ENCODE measurements at regions not wholly inside any gene's neighbourhood (a gene's known extent, or its start where the extent isn't known, plus 50 kb on each side); places are given as distances from the start of the nearest gene placed in this dataset.

GRCh38 chr9:105834404-105834803 is 140.1 kb downstream of the TMEM38B start:
- Mint-ChIP-seq H3K9me3 (ENCODE audit: unreplicated experiment) (no peaks in the 10 kb centered on the region), H3K36me3 (ENCODE audit: low read depth, unreplicated experiment) (no peaks in the 10 kb centered on the region), H3K4me3 (ENCODE audit: unreplicated experiment) (peak overlapping the region; percentile 15), H3K27ac (ENCODE audit: unreplicated experiment) (no peak overlapping the region), H3K4me1 (ENCODE audit: unreplicated experiment) (peaks cover 20% of the 10 kb centered on the region), H3K27me3 (ENCODE audit: unreplicated experiment) (peaks cover 1% of the 10 kb centered on the region)
- TF ChIP-seq, protein P1, sequence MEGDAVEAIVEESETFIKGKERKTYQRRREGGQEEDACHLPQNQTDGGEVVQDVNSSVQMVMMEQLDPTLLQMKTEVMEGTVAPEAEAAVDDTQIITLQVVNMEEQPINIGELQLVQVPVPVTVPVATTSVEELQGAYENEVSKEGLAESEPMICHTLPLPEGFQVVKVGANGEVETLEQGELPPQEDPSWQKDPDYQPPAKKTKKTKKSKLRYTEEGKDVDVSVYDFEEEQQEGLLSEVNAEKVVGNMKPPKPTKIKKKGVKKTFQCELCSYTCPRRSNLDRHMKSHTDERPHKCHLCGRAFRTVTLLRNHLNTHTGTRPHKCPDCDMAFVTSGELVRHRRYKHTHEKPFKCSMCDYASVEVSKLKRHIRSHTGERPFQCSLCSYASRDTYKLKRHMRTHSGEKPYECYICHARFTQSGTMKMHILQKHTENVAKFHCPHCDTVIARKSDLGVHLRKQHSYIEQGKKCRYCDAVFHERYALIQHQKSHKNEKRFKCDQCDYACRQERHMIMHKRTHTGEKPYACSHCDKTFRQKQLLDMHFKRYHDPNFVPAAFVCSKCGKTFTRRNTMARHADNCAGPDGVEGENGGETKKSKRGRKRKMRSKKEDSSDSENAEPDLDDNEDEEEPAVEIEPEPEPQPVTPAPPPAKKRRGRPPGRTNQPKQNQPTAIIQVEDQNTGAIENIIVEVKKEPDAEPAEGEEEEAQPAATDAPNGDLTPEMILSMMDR (IDR thresholded peaks at IDR 0.05; ENCODE audit: unreplicated experiment): no peak
- no peak for DNase-seq (ENCODE audit: low spot score)

- Mint-ChIP-seq H3K4me3 (ENCODE audit: unreplicated experiment) (no peak overlapping the region), H3K36me3 (ENCODE audit: low read depth, unreplicated experiment) (no peaks in the 10 kb centered on the region), H3K9me3 (ENCODE audit: unreplicated experiment) (no peaks in the 10 kb centered on the region), H3K27me3 (ENCODE audit: unreplicated experiment) (peaks cover 3% of the 10 kb centered on the region), H3K27ac (ENCODE audit: unreplicated experiment) (peak overlapping the region; percentile 64), H3K4me1 (ENCODE audit: unreplicated experiment) (peaks cover 26% of the 10 kb centered on the region)
- TF ChIP-seq, protein P1 (IDR thresholded peaks at IDR 0.05; ENCODE audit: unreplicated experiment): no peak
- peak; percentile 26 for DNase-seq (ENCODE audit: low spot score)
These were observed 141.4 kb downstream of the TMEM38B start for GRCh38 chr9:105835721-105836120.

DNA sequence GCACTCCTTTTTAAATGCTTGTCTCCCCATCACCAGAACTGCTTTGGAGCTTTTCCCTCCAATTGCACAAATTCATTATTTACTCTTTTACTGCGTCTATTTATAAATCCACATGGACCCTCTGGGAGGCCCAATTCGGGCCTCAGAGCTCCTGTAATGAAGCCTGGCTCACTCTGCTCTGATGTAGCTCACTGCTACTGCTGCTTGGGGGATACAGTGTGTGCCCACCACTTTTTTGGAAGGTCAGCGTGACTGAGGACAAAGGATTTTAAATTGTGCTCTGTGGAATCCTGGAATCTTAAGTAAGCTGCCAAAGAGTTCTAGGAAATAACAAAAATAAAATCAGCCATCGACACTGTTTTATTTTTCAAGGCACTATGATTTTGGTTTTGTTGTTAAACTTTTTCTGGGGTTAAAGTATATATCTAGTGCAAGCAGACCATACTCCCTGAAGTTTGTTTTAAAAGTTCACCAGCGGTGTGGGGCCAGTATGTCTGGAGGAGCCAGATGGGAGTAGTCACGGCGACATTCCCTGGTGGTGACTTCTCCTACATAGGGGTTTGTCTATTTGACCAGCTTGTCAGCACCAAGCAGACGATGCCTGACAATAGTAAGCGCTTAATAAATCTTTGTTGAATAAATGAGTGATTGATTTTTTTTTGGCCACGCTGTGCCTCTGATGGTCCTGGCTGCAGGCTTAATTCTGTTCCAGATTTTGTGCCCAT is 142.8 kb downstream of the TMEM38B start:
- H3K36me3 Mint-ChIP-seq (ENCODE audit: low read depth, unreplicated experiment): no peaks in the 10 kb centered on the region
- no peak overlapping the region for H3K4me3 Mint-ChIP-seq (ENCODE audit: unreplicated experiment)
- peaks cover 31% of the 10 kb centered on the region for H3K4me1 Mint-ChIP-seq (ENCODE audit: unreplicated experiment)
- H3K27ac Mint-ChIP-seq (ENCODE audit: unreplicated experiment): no peak overlapping the region
- peaks cover 3% of the 10 kb centered on the region for H3K27me3 Mint-ChIP-seq (ENCODE audit: unreplicated experiment)
- TF ChIP-seq, protein P1 (IDR thresholded peaks at IDR 0.05; ENCODE audit: unreplicated experiment): no peak
- DNase-seq (ENCODE audit: low spot score): no peak
- no peaks in the 10 kb centered on the region for H3K9me3 Mint-ChIP-seq (ENCODE audit: unreplicated experiment)

DNA sequence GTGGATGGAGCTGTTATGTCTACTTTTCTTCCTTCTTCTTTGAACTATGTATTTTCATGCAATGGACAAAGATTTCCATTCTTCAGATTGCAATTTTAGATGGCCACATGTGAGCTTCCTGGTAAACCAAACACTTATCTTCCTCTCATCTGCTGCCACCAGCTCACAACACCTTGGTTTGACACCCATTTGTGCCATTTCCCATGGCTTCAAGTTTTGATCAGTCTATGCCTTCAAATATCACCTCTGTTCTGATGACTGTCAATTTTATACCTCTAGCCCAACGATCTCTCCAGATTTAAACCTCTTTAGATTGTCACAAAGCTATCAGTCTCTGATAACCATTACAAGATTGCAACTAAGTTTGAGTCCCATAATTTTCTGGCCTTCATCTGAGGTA is 147.2 kb downstream of the TMEM38B start:
- Mint-ChIP-seq H3K9me3 (ENCODE audit: unreplicated experiment) (no peaks in the 10 kb centered on the region), H3K4me1 (ENCODE audit: unreplicated experiment) (peaks cover 12% of the 10 kb centered on the region), H3K36me3 (ENCODE audit: low read depth, unreplicated experiment) (no peaks in the 10 kb centered on the region), H3K27me3 (ENCODE audit: unreplicated experiment) (peaks cover 1% of the 10 kb centered on the region), H3K27ac (ENCODE audit: unreplicated experiment) (no peak overlapping the region), H3K4me3 (ENCODE audit: unreplicated experiment) (no peak overlapping the region)
- no peak for DNase-seq (ENCODE audit: low spot score)
- TF ChIP-seq, protein P1 (IDR thresholded peaks at IDR 0.05; ENCODE audit: unreplicated experiment): no peak

DNA sequence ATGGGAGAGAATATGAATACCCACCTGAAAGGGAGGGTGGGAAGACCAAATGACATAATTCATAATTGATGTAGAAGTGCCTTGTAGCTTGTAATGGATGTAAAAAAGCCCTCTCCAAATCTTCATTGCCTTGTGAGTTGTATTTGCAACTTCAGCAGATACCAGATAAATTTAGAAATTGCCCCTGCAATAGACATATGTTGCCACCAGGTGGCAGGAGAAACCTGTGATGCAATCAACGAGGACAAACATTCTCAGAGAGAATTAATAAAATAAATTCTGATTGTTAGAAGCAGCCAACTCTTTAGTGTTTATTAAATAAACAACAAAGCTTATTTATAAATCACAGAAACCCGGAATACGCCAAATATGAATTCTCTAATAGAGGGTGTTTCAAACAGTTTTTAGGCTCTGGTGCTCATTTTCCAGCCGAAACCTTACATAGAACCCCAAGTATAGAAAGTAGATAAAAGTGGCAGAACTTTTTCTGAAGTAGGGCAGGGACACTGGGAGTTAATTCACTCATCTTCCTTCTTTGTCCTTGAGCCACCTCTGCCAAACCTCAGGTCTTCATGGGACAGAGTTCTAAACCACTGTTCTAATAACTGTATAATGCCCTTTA is 147.8 kb downstream of the TMEM38B start:
- peaks cover 11% of the 10 kb centered on the region for H3K4me1 Mint-ChIP-seq (ENCODE audit: unreplicated experiment)
- no peak overlapping the region for H3K27ac Mint-ChIP-seq (ENCODE audit: unreplicated experiment)
- H3K4me3 Mint-ChIP-seq (ENCODE audit: unreplicated experiment): no peak overlapping the region
- DNase-seq (ENCODE audit: low spot score): peak; percentile 38
- H3K27me3 Mint-ChIP-seq (ENCODE audit: unreplicated experiment): peaks cover 1% of the 10 kb centered on the region
- H3K36me3 Mint-ChIP-seq (ENCODE audit: low read depth, unreplicated experiment): no peaks in the 10 kb centered on the region
- TF ChIP-seq, protein P1 (IDR thresholded peaks at IDR 0.05; ENCODE audit: unreplicated experiment): peak; percentile 99
- H3K9me3 Mint-ChIP-seq (ENCODE audit: unreplicated experiment): no peaks in the 10 kb centered on the region
